GM19328 (cell line): ENCODE measurements at regions not wholly inside any gene's neighbourhood (a gene's known extent, or its start where the extent isn't known, plus 50 kb on each side); places are given as distances from the start of the nearest gene placed in this dataset.

Experiments
- ATAC-seq: cut with Tn5 transposase; IDR thresholded peaks from one replicate; pipeline ENCODE4 v1.9.1; 2021; ENCODE audit warnings: mild to moderate bottlenecking, moderate library complexity; ENCODE audit not compliant: unreplicated experiment

DNA sequence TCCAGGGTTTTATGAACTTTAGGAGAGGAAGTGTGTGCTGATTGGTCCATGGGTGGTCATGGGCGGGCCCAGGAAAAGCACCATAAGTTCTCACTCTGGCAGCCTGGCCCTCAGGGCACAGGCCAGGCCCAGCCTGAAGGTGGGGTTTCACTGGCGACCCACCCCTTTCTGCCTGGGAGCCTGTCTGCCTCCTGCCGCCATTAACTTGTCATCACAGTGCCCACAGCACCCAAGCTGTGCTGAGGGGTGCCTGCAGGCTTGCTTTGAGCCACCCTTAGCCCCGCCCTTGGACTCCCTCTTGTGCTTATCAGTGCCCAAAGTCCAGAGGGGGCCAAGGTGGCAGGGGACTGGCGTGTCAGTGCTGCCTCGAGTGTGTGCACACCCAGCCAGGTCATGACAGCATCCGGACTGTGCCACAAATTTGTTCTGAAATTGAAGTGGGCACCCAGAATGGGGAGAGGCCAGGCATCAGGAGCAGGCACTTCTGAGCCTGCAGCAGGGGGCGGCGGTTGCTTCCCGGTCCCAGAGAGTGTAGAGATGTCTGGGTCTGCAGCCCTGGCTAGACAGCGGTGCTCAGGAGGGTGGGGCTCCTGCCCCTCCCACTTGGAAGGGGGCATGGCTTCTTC lies 455.6 kb downstream of the TMA16 start:
- ATAC-seq, result no peak

DNA sequence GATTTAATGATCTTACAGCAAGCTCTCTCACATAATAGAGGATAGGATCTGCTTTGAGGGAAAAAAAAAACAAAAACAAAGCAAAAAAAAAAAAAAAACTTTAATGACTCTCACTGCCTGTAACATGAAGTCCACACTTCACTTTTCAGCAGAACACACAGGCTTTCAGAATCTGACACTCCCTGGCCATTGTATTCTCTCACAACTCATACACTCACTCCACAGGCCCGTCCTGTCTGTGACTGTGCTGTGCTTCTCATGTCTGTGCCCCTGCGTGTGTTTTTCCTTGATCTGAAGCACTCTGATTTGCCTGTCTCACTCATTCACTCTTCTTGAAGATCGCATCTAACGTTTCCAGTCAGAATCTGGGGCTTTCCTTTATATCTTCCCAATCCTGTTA lies 460.8 kb downstream of the TMA16 start:
- ATAC-seq, result no peak

GRCh38 chr4:163958751-163959150 lies 464.3 kb downstream of the TMA16 start:
- no peak for ATAC-seq

- ATAC-seq, result no peak
Observed at GRCh38 chr4:163959932-163960331, 465.4 kb downstream of the TMA16 start.

DNA sequence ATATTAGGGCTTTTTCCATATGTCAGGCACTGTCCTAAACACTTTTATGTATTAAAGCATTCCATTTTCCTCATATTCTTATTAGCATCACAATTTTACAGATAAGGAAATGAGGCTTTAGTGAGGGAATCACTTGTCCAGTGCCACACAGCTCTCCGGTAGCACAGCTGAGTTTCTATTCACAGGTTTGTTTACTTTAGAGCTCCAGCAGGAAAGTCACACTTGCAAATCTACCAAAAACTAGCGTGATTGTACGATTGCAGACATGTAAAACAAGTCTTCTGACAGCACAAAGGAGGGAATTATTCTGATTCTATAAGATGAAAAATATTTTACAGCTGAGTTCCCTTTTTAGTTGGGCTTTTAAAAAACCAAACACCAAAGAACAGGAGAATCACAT lies 472.1 kb downstream of the TMA16 start:
- no peak for ATAC-seq

DNA sequence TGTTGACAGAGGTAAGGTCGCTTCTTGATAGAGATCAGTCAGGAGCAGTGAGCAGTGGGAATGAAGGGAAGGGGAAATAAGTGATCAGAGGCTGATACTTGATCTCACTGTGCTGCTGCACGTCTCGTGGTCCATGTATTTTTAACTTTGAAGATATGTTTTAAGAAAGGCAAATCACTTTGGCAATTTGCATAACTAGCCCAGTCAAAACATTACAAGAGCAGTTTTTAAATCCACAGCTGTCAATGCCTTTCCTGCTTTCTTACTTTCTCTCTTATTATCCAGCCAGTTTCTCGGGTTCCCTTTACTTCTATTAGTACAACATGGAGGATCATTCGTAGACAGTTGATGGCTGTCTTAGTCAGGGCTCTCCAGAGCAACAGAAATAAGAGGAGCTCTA lies 472.8 kb downstream of the TMA16 start:
- no peak for ATAC-seq

- no peak for ATAC-seq
Observed at GRCh38 chr4:163967710-163968109, 473.2 kb downstream of the TMA16 start.

DNA sequence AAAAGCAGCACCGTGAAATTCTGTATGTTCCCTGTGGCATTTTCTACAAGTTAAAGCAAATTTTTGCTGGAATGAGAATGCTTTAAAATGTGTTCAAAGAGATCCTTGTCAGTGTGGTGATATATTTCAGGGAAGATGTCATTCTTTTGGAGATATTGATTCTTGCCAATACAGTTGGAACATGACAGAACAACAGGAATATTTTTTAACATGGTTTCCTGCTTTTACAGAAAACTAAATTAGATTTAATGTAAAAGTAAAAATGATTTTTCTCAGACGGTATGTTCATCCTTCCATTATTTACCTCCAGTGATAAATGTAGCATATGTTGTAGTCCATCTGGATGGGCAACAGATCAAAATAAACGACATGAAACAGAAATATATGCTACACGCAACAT lies 474.8 kb downstream of the TMA16 start:
- no peak for ATAC-seq

- no peak for ATAC-seq
Observed at GRCh38 chr4:163976588-163976987, 482.1 kb downstream of the TMA16 start.

DNA sequence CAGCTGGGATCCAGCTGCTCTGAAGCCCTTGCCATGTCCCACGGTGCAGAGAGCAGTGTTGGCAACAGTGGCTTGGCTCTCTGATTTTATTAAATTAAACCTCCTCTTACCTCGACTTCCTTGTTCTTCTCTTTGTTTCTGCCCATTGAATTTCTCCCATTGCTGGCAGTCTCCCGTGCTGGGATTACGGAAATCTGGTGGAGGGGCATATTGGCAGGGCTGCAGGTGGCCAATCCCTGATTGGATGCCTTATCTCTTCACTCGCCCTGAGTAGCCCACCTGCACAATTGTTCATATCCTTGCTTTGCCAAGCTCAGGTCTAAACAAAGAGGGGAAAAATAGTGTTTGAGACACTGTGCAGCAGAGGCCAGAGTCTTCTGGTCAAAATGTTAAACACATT lies 493.9 kb downstream of the TMA16 start:
- ATAC-seq, result no peak

GRCh38 chr4:163988865-163989264 lies 494.4 kb downstream of the TMA16 start:
- ATAC-seq, result no peak

- no peak for ATAC-seq
Observed at GRCh38 chr4:163991298-163991865, 496.9 kb downstream of the TMA16 start.

- no peak for ATAC-seq
Observed at GRCh38 chr4:164009435-164009834, 514.9 kb downstream of the TMA16 start.

GRCh38 chr4:164011791-164012190 lies 517.3 kb downstream of the TMA16 start:
- ATAC-seq, result no peak

GRCh38 chr4:164012396-164013027 lies 518.0 kb downstream of the TMA16 start:
- ATAC-seq, result peak; percentile 60

DNA sequence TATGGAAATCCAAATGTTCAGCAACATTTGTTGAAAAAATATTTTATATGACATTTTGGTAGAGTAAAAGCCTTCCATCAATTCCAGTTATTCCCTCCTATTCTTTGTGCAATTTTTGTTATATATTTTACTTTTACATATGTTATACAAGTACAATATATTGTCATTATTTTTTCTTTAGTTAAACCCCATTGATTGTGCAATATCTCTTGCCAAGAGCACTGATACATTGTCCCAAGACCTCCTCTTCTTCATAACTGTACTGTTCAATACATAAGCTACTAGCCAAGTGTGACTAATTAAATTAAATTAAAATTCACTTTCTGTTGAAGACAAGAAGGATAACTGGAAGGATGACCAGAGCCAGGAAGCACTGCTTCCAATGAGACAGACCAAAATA lies 527.5 kb downstream of the TMA16 start:
- no peak for ATAC-seq

GRCh38 chr4:164023214-164023613 lies 528.7 kb downstream of the TMA16 start:
- ATAC-seq, result no peak

DNA sequence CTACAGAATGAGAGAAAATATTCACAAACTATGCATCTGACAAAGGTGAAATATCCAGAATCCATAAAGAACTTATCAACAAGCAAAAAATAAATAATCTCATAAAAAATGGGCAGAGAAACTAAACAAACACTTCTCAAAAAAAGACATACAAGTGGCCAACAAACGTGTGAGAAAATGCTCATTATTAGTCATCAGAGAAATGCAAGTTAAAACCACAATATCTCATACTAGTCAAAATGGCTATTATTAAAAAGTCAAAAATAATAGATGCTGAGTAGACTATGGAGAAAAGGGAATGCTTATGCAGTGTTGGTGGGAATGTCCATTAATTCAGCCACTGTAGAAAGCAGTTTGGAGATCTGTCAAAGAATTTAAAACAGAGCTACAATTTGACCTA lies 533.3 kb downstream of the TMA16 start:
- ATAC-seq, result no peak

DNA sequence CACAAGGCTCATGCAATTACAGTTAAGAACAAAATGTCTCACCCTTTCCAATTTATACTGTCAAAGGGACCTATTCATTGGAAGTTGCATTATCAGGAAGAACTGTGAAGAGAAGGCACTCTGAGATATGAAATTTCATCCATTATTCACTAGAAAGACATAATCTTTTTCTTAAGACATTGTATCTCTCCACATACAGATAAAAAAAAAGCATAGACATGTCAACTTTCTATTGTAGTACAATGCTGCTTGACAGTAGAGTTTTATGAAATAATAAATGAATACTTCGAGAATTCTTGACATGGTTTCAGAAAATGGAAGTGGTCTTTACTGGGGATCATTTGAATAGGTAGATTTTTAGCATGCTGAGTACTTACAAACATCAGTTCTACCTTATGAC lies 545.0 kb downstream of the TMA16 start:
- ATAC-seq, result no peak

DNA sequence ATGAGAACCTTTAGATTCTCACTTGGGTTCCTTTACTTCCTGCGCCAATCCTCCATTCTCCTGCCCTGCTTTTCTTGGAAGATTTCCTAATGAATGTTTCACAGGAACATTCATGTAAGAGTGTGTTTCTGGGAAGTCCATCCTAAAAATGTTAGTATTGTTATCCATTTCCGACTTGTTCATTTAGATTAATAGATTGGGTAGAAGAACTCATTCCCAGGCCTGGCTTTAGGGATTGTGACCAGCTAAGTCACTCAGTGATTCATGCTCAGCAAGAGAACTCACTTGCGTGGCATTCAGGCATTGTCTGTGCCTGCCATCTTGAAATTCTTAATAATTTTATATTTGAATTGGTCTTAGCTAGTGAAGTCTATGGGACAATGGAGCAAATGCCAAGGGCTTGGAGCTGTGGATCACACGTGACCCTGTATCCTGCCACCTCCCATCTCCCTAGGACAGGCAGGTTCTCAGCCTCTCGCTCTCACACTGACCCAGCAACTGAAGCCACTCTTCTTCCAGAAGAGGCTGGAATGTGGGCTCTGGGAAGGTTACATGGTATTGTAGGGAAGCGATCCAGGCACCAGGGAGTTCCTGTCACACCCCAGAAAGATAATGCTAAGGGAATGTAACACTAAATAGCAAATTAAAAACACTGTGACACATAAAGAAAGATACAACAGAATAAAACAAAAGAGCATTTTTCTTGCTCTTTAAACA lies 562.1 kb downstream of the TMA16 start:
- ATAC-seq, result no peak

DNA sequence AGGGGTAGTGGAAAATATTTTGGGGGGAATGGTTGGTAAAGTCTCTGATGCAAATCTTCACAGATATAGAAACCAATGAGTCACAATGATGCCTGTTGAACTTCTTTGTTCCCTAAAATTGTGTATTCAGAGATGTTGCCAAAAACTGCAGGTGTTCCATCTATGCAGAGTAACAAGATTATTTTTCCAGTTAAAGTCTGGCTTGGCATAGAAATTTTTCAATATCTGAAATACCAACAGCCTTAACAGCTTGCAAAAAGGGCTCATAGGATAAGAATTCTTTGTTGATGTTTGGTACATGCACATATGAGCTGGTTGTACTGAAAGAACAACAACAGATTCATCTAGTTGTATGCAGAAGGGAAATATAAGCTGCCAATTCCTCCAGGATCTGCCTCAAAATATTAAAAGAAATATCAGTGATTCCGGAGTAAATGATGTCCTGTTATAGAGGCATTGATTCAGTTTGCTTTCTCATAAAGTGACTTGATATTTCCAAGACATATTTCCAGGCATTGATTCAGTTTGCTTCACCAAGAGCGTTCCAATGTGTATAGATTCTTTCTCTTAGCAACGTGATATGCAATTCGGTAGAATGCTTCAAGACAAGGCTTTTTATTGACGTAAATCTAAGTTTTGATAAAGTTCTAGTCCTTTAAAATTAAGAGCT lies 564.4 kb downstream of the TMA16 start:
- no peak for ATAC-seq
